GM23338 (cell line): ENCODE measurements at regions not wholly inside any gene's neighbourhood (a gene's known extent, or its start where the extent isn't known, plus 50 kb on each side); places are given as distances from the start of the nearest gene placed in this dataset.

ENCODE experiments used
- EZH2 ChIP-seq: fragments of 200-600 bp; sonication (generic); IDR thresholded peaks from one replicate; pipeline ENCODE4 v1.8.0; 2017; ENCODE audit warnings: antibody characterized with exemption, mild to moderate bottlenecking, low read depth; ENCODE audit not compliant: unreplicated experiment
- EZH2phosphoT487 ChIP-seq: fragments of 200-600 bp; sonication (generic); IDR thresholded peaks from one replicate; pipeline ENCODE4 v1.8.1; 2018; ENCODE audit warnings: antibody characterized with exemption; ENCODE audit not compliant: unreplicated experiment
- JUNB ChIP-seq: IDR thresholded peaks from one replicate; pipeline ENCODE4 v1.6.1; 2016; ENCODE audit warnings: antibody characterized with exemption; ENCODE audit not compliant: unreplicated experiment
- NANOG ChIP-seq: IDR thresholded peaks from 2 replicates; pipeline ENCODE4 v1.6.1; 2016; ENCODE audit warnings: antibody characterized with exemption, borderline replicate concordance
- POLR2AphosphoS5 ChIP-seq: IDR thresholded peaks from 2 replicates; pipeline ENCODE4 v1.6.1; 2016; ENCODE audit warnings: antibody characterized with exemption, low read depth
- REST ChIP-seq: IDR thresholded peaks from one replicate; pipeline ENCODE4 v1.6.1; 2018; ENCODE audit warnings: antibody characterized with exemption; ENCODE audit not compliant: unreplicated experiment
- STAT1 ChIP-seq: IDR thresholded peaks from one replicate; pipeline ENCODE4 v1.6.1; 2016; ENCODE audit warnings: antibody characterized with exemption; ENCODE audit not compliant: unreplicated experiment
- TF ChIP-seq, protein P1 (sequence below), 2 experiments: fragments of 200-600 bp in 1 of 2; sonication (generic) in 1 of 2; conservative IDR thresholded peaks; 2 replicates each; pipeline versions ENCODE4 v1.5.1 to v1.6.1; 2016 to 2017; ENCODE audit warnings: antibody characterized with exemption in 2 of 2, low read depth in 2 of 2, mild to moderate bottlenecking in 2 of 2, moderate library complexity in 1 of 2

GRCh38 chr2:180660207-180660606, 320.2 kb upstream of the UBE2E3 start:
- TF ChIP-seq, protein P1, sequence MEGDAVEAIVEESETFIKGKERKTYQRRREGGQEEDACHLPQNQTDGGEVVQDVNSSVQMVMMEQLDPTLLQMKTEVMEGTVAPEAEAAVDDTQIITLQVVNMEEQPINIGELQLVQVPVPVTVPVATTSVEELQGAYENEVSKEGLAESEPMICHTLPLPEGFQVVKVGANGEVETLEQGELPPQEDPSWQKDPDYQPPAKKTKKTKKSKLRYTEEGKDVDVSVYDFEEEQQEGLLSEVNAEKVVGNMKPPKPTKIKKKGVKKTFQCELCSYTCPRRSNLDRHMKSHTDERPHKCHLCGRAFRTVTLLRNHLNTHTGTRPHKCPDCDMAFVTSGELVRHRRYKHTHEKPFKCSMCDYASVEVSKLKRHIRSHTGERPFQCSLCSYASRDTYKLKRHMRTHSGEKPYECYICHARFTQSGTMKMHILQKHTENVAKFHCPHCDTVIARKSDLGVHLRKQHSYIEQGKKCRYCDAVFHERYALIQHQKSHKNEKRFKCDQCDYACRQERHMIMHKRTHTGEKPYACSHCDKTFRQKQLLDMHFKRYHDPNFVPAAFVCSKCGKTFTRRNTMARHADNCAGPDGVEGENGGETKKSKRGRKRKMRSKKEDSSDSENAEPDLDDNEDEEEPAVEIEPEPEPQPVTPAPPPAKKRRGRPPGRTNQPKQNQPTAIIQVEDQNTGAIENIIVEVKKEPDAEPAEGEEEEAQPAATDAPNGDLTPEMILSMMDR (conservative IDR thresholded peaks at IDR 0.05; ENCODE audit: low read depth in 2 of 2): no peak
- TF ChIP-seq POLR2AphosphoS5 (no peak), EZH2 (no peak), NANOG (no peak), JUNB (no peak), REST (no peak), EZH2phosphoT487 (no peak), STAT1 (no peak)
